WERI-Rb-1 (cell line): ENCODE measurements at regions not wholly inside any gene's neighbourhood (a gene's known extent, or its start where the extent isn't known, plus 50 kb on each side); places are given as distances from the start of the nearest gene placed in this dataset.

Experiments used
- DNase-seq: peaks from one replicate; pipeline ENCODE4 v3.0.0-alpha.2; 2020
- H3K27ac ChIP-seq: fragments of 250-450 bp; sonication (Bioruptor Pico); 2 replicates; pipeline ENCODE4 v1.5.1; 2020; ENCODE audit warnings: mild to moderate bottlenecking, moderate library complexity
- H3K27me3 ChIP-seq: fragments of 250-450 bp; sonication (Bioruptor Pico); 2 replicates; pipeline ENCODE4 v1.5.1; 2021; ENCODE audit warnings: mild to moderate bottlenecking, low read depth, moderate library complexity; ENCODE audit not compliant: insufficient read depth, severe bottlenecking
- H3K36me3 ChIP-seq: fragments of 250-450 bp; sonication (Bioruptor Pico); 2 replicates; pipeline ENCODE4 v1.5.1; 2020; ENCODE audit warnings: mild to moderate bottlenecking, moderate library complexity
- H3K4me3 ChIP-seq: 2 replicates; pipeline ENCODE4 v1.5.1; 2011; ENCODE audit warnings: low read depth, mild to moderate bottlenecking, control low read depth, low read length
- H3K9me3 ChIP-seq: fragments of 250-450 bp; sonication (Bioruptor Pico); 2 replicates; pipeline ENCODE4 v1.5.1; 2021; ENCODE audit warnings: mild to moderate bottlenecking, moderate library complexity; ENCODE audit not compliant: severe bottlenecking
- CTCF ChIP-seq: IDR thresholded peaks from 2 replicates; pipeline ENCODE4 v1.5.1; 2011; ENCODE audit warnings: low read depth, mild to moderate bottlenecking, control low read depth, inconsistent platforms, low read length

GRCh38 chr7:110253093-110253492, 837.8 kb upstream of the LRRN3 start:
- Histone ChIP-seq H3K9me3 (no peaks in the 10 kb centered on the region), H3K27me3 (no peaks in the 10 kb centered on the region), H3K36me3 (no peaks in the 10 kb centered on the region), H3K4me3 (no peak overlapping the region), H3K27ac (no peak overlapping the region)
- no peak for DNase-seq
- TF ChIP-seq CTCF = no peak

DNA sequence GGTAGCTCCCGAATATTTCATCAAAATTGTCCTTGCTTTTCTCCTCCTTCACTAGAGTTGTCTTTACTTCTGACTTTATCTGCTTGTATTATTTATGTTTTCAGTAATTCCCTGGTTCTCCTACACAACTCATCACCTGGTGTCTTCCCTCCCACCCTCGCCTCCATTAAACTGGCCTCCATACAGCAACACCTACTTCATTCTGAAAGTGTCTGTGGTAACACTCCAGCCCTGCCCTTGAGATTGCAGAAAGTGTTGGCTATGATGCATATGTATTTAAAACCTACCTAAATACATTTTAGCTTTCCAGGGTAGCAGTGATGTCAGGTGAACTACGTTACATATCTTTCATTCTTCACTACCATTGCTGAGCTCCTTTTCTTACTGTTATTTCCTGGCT, 833.3 kb upstream of the LRRN3 start:
- Histone ChIP-seq H3K4me3 (no peak overlapping the region), H3K27me3 (no peaks in the 10 kb centered on the region), H3K36me3 (no peaks in the 10 kb centered on the region), H3K27ac (no peak overlapping the region), H3K9me3 (no peaks in the 10 kb centered on the region)
- TF ChIP-seq CTCF = no peak
- DNase-seq = no peak

DNA sequence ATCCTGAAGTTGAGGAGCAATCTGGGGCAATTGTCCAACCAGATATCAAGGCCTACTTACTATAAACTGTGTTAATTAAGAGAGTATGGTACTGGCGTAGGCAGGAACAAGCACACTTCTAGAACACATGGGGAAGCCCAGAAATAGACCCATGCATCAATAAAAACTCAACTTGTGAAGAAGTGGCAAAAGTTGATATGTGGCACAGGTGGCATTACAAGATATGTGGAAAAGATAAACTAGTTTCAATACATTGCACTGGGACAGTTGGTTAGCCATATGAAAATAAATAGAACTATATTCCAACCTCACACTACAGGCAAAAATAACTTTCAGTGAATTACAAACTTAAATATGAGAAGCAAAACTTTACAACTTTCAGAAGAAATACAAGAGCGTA, 828.7 kb upstream of the LRRN3 start:
- no peak overlapping the region for H3K27ac ChIP-seq
- no peak for TF ChIP-seq CTCF
- H3K27me3 ChIP-seq = no peaks in the 10 kb centered on the region
- H3K4me3 ChIP-seq = no peak overlapping the region
- H3K9me3 ChIP-seq = no peaks in the 10 kb centered on the region
- DNase-seq = no peak
- no peaks in the 10 kb centered on the region for H3K36me3 ChIP-seq

- H3K4me3 ChIP-seq = no peak overlapping the region
- no peak overlapping the region for H3K27ac ChIP-seq
- no peak for DNase-seq
Observed at GRCh38 chr7:110264288-110264687, 826.6 kb upstream of the LRRN3 start.

GRCh38 chr7:110281362-110281761, 809.6 kb upstream of the LRRN3 start:
- Histone ChIP-seq H3K4me3 (no peak overlapping the region), H3K9me3 (no peaks in the 10 kb centered on the region), H3K27ac (no peak overlapping the region), H3K27me3 (no peaks in the 10 kb centered on the region), H3K36me3 (no peaks in the 10 kb centered on the region)
- DNase-seq = no peak
- TF ChIP-seq CTCF = no peak

More at GRCh38 chr7:110264288-110264687, 826.6 kb upstream of the LRRN3 start:
- TF ChIP-seq CTCF = no peak
- Histone ChIP-seq H3K36me3 (no peaks in the 10 kb centered on the region), H3K9me3 (no peaks in the 10 kb centered on the region), H3K27me3 (no peaks in the 10 kb centered on the region)

DNA sequence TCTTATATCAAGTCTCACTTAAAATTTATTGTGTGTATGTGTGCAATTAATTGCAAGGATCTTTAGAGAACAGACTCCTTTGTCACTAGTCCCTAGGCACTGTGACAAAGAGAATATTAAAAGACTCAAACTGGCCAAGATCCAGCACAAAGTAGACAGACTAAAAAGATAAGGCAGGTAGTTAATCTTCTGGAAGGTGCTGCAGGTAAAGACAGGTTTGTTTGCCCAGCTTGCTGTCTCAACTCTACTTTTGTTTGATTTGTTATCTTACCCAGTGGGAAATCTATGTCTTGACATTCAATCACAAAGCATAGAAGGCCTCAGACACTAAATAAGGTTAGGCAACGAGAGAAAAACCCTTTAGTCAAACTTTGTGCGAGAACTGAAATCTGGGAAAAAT, 807.9 kb upstream of the LRRN3 start:
- no peak overlapping the region for H3K27ac ChIP-seq
- no peaks in the 10 kb centered on the region for H3K27me3 ChIP-seq
- DNase-seq = no peak
- H3K4me3 ChIP-seq = no peak overlapping the region
- TF ChIP-seq CTCF = no peak
- H3K9me3 ChIP-seq = no peaks in the 10 kb centered on the region
- no peaks in the 10 kb centered on the region for H3K36me3 ChIP-seq
